Epithelial cell of esophagus (primary cell): ENCODE measurements at regions not wholly inside any gene's neighbourhood (a gene's known extent, or its start where the extent isn't known, plus 50 kb on each side); places are given as distances from the start of the nearest gene placed in this dataset.

Experiments
- DNase-seq: peaks from one replicate; pipeline ENCODE4 v3.0.0; 2010; ENCODE audit warnings: low read depth
- H3K4me3 ChIP-seq: 2 replicates; pipeline ENCODE4 v1.5.1; 2011; ENCODE audit warnings: mild to moderate bottlenecking, low read length, control low read depth
- TF ChIP-seq, protein P1 (sequence below): IDR thresholded peaks from 2 replicates; pipeline ENCODE4 v1.5.1; 2011; ENCODE audit warnings: low read depth, mild to moderate bottlenecking, low read length, control low read depth, inconsistent platforms; ENCODE audit not compliant: insufficient read depth; ENCODE audit errors: missing control alignments

DNA sequence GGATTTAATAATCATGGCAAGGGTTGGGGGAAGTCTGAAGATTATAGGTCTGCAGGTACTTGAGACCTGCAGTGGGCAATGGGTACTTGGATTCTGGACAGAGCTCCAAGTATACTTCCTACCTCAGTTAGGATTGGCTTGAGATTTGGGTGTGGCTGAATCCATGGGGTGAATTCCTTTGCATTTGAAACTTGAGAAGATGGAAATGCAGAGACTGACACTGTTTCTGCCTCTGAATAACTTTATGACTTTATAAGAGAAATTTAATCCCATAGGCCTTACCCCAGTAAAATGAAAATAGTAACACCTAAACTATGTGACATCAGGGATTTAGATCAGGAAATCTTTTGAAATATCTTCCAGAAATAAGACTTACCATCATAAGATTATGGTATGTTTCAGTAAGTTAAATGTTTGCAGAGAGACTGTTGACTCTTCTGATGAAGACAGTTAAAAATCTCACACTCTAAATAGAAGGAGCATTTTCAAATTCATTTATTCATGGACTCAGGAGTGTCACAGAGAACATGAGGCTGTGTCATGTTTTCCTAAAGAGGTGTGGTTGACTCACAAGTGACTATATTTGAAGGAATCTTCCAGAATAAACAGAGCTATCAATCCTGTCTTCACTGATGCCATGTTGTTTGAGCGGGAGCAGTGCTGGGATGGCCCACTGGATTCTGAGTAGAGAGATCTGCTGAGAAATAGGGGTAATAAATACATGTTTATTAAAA, 513.5 kb upstream of the NR3C2 start:
- TF ChIP-seq, protein P1, sequence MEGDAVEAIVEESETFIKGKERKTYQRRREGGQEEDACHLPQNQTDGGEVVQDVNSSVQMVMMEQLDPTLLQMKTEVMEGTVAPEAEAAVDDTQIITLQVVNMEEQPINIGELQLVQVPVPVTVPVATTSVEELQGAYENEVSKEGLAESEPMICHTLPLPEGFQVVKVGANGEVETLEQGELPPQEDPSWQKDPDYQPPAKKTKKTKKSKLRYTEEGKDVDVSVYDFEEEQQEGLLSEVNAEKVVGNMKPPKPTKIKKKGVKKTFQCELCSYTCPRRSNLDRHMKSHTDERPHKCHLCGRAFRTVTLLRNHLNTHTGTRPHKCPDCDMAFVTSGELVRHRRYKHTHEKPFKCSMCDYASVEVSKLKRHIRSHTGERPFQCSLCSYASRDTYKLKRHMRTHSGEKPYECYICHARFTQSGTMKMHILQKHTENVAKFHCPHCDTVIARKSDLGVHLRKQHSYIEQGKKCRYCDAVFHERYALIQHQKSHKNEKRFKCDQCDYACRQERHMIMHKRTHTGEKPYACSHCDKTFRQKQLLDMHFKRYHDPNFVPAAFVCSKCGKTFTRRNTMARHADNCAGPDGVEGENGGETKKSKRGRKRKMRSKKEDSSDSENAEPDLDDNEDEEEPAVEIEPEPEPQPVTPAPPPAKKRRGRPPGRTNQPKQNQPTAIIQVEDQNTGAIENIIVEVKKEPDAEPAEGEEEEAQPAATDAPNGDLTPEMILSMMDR = no peak
- DNase-seq = peak; percentile 11
- H3K4me3 ChIP-seq = no peak overlapping the region

DNA sequence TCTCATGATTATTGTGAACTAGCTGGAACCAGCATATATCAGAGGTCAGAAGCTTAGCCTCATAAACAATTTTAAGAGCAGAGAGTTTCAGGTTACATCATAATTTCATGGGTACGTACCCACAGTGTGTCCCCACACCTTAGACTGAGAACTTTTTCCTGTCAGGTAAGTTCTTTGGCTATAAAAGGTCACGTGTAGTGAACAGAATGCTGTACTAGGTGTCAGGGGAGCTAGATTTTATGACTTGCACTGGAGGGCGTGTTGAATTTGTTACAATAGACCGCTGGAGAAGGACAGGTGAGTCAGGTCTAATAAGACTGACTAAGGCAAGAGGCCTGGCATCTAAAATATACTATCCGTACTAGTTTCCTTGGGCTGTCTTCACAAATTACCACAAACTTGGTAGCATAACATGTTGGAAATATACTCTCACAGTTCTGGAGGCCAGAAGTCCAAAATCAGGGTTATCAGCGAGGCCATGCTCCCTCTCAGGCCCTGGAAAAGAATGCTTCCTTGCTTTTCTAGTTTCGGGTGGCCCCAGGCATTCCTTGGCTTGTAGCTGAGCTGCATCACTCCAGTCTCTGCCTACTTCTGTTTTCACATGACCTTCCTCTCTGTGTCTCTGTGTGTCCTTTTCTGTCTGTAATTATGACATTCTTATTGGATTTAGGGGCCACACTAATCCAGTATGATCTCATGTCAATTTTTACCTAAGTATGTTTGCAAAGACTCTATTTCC, 512.0 kb upstream of the NR3C2 start:
- TF ChIP-seq, protein P1 = no peak
- DNase-seq = peak; percentile 33
- no peak overlapping the region for H3K4me3 ChIP-seq

DNA sequence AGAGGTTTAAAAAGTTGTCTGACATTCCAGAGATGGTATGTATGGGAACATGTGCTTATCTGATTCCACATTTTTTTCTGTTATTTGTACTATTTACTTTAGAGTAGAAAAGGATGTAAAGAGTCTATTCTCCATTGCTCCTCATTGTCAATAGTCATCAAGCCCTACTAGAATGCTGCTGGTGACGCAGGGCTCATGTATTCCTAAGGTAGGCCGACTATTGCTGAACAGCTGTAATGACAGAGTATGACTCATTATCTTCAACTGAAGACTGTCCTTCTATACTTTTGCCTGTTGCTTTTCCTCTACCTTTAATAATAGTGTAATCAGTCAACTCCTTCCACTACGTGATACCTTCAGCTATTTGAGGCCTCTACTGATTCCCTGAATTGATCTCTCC, 509.1 kb upstream of the NR3C2 start:
- H3K4me3 ChIP-seq = no peak overlapping the region
- TF ChIP-seq, protein P1 = no peak
- DNase-seq = peak; percentile 42

DNA sequence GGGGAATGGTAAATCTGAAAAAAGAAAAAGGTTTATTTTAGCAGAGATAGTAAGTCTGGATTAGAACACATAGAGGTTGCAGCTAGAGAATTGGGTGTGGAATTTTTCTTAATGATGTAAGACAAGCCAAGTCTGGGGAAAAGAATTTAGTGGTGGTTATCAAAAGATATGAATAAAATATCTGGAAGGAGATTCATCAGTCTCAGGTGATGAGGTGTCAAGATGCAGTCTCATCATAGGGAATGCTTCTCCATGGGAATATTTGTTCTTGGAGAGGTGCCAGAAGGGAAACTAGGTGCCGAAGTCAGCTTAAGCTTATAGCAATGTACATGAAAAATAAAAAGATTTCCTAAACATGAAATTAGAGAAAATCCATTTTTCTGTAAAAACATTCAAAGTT, 504.1 kb upstream of the NR3C2 start:
- TF ChIP-seq, protein P1 = no peak
- no peak overlapping the region for H3K4me3 ChIP-seq
- DNase-seq = no peak

DNA sequence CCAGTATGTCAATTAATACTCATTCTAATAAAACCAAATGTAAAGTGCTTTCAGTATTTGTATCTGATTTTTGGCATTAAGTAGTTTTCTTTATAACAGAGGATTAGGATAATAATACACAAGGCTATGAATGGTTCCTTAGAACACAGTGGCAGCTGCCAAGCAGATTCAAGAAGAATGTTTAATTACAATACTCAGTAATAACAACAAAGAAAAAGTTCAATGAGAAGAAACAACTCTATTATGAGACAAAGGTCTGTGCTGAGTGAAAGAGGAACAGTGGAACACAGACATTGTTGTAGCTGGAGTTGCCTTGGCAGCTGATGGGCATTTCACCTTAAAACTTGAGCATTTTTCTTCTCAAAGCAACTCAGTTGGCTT, 502.6 kb upstream of the NR3C2 start:
- TF ChIP-seq, protein P1 = no peak
- no peak overlapping the region for H3K4me3 ChIP-seq
- no peak for DNase-seq

DNA sequence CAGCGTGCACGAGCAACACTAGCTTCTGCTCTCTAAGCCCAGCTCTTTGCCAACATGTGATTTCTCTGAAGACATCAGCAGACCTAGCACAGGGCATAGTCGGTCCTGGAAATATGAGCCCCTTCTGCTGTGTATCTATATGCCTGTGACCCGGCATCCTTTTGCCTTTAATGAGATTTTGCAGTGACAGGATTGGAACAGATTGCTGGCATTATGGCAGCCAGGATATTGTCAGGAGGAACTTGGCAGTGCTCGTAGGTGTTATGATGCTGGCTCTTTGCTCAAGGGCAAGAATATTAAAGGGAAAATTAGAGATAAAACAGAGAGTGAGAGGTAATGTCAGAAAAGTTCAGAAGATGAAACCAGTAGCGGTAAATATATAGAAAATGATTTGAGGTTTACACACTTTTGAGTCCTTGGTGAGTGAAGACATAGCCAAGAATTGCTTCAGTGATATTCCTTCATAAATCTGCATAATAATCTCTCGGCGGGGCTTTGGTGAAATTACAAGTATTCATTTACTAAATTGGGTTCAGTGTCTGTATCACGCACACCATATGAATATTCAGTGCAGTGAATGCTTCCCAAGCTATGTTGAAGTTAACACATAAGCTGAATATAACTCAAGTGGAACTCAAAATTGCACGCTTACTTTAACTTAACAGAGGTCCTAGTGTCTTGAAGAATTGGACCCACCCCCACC, 502.1 kb upstream of the NR3C2 start:
- TF ChIP-seq, protein P1 = no peak
- no peak overlapping the region for H3K4me3 ChIP-seq
- DNase-seq = no peak
